ENCODE measurements at regions not wholly inside any gene's neighbourhood (a gene's known extent, or its start where the extent isn't known, plus 50 kb on each side); places are given as distances from the start of the nearest gene placed in this dataset.

DNA sequence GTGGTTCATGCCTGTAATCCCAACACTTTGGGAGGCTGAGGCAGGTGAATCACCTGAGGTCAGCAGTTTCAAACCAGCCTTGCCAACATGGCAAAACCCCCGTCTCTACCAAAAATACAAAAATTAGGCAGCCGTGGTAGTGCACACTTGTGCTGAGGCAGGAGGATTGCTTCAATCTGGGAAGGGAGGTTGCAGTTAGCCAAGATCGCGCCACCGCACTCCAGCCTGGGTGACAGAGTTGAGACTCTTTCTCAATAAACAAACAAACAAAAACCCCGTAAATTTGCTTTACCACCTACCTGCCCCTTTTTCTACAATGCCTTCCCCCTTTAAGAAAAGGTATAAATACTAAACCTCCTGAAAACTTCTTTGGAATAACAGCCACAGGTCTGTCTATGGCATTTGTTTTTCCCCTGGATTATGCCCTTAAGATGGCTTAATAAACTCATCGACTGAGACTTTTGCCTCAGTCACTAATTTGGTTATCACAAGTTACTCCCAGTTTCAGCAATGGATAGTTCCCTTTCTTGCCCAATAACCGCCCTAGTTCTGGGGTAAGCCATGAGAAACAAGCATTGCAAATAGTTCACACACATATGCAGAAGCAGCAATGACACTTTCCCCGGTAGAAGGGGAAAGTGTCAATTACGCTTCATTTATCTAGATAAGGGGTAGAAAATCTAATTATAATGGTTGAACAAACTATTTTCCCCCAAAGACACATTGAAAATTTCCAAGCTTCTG lies 52.8 kb upstream of the SVIL start:
- DNase-seq (ENCODE audit: low spot score): no peak

- DNase-seq (ENCODE audit: low spot score): no peak
Measured at GRCh38 chr10:29685506-29685905, 50.7 kb upstream of the SVIL start.

Measured in GM03348 (cell line).